ENCODE measurements at regions not wholly inside any gene's neighbourhood (a gene's known extent, or its start where the extent isn't known, plus 50 kb on each side); places are given as distances from the start of the nearest gene placed in this dataset.

GRCh38 chr18:51651761-51652160 lies 454.3 kb upstream of the MEX3C start:
- no peaks in the 10 kb centered on the region for H3K9me3 ChIP-seq (ENCODE audit: control insufficient read depth, insufficient read depth, low read length)
- no peak overlapping the region for H3K4me3 ChIP-seq (ENCODE audit: low read length)
- H3K4me2 ChIP-seq (ENCODE audit: low read length): no peak overlapping the region
- no peaks in the 10 kb centered on the region for H3F3A ChIP-seq (ENCODE audit: control insufficient read depth, insufficient read depth)
- H3K27ac ChIP-seq (ENCODE audit: low read depth, low read length): no peak overlapping the region
- H3K36me3 ChIP-seq (ENCODE audit: control insufficient read depth, low read length): no peaks in the 10 kb centered on the region
- H3K79me2 ChIP-seq (ENCODE audit: control insufficient read depth, low read length): no peaks in the 10 kb centered on the region
- no peaks in the 10 kb centered on the region for H3K4me1 ChIP-seq (ENCODE audit: control insufficient read depth, low read length)
- H3K27me3 ChIP-seq (ENCODE audit: control insufficient read depth, low read length): no peaks in the 10 kb centered on the region
- TF ChIP-seq CTCF (IDR thresholded peaks at IDR 0.05; ENCODE audit: low read depth, low read length, poor library complexity, severe bottlenecking): no peak
- H3K9me2 ChIP-seq (replicated peaks; ENCODE audit: control insufficient read depth, low read length): no peaks in the 10 kb centered on the region
- no peaks in the 10 kb centered on the region for H4K20me1 ChIP-seq (ENCODE audit: control insufficient read depth, insufficient read depth, low read depth, low read length)

- TF ChIP-seq EZH2phosphoT487 (IDR thresholded peaks at IDR 0.05; ENCODE audit: borderline replicate concordance, low read length): no peak
- TF ChIP-seq CTCF (IDR thresholded peaks at IDR 0.05; ENCODE audit: low read depth, low read length, poor library complexity, severe bottlenecking): no peak
- no peaks in the 10 kb centered on the region for H3K9me3 ChIP-seq (ENCODE audit: control insufficient read depth, insufficient read depth, low read length)
- H3K79me2 ChIP-seq (ENCODE audit: control insufficient read depth, low read length): no peaks in the 10 kb centered on the region
- H3F3A ChIP-seq (ENCODE audit: control insufficient read depth, insufficient read depth): no peaks in the 10 kb centered on the region
- H3K4me3 ChIP-seq (ENCODE audit: low read length): no peak overlapping the region
- H3K27me3 ChIP-seq (ENCODE audit: control insufficient read depth, low read length): no peaks in the 10 kb centered on the region
- no peak overlapping the region for H3K4me2 ChIP-seq (ENCODE audit: low read length)
- H4K20me1 ChIP-seq (ENCODE audit: control insufficient read depth, insufficient read depth, low read depth, low read length): no peaks in the 10 kb centered on the region
- H3K4me1 ChIP-seq (ENCODE audit: control insufficient read depth, low read length): no peaks in the 10 kb centered on the region
- H3K27ac ChIP-seq (ENCODE audit: low read depth, low read length): no peak overlapping the region
- H3K36me3 ChIP-seq (ENCODE audit: control insufficient read depth, low read length): no peaks in the 10 kb centered on the region
- no peaks in the 10 kb centered on the region for H3K9me2 ChIP-seq (replicated peaks; ENCODE audit: control insufficient read depth, low read length)
Observed at GRCh38 chr18:51653507-51654213, 456.2 kb upstream of the MEX3C start.

- H3K4me1 ChIP-seq (ENCODE audit: control insufficient read depth, low read length): no peaks in the 10 kb centered on the region
- H4K20me1 ChIP-seq (ENCODE audit: control insufficient read depth, insufficient read depth, low read depth, low read length): no peaks in the 10 kb centered on the region
- H3K36me3 ChIP-seq (ENCODE audit: control insufficient read depth, low read length): no peaks in the 10 kb centered on the region
- no peaks in the 10 kb centered on the region for H3K79me2 ChIP-seq (ENCODE audit: control insufficient read depth, low read length)
- H3K27ac ChIP-seq (ENCODE audit: low read depth, low read length): no peak overlapping the region
- no peaks in the 10 kb centered on the region for H3K27me3 ChIP-seq (ENCODE audit: control insufficient read depth, low read length)
- H3F3A ChIP-seq (ENCODE audit: control insufficient read depth, insufficient read depth): no peaks in the 10 kb centered on the region
- no peaks in the 10 kb centered on the region for H3K9me2 ChIP-seq (replicated peaks; ENCODE audit: control insufficient read depth, low read length)
- no peak overlapping the region for H3K4me3 ChIP-seq (ENCODE audit: low read length)
- no peak for TF ChIP-seq CTCF (IDR thresholded peaks at IDR 0.05; ENCODE audit: low read depth, low read length, poor library complexity, severe bottlenecking)
- TF ChIP-seq EZH2phosphoT487 (IDR thresholded peaks at IDR 0.05; ENCODE audit: borderline replicate concordance, low read length): no peak
- H3K9me3 ChIP-seq (ENCODE audit: control insufficient read depth, insufficient read depth, low read length): no peaks in the 10 kb centered on the region
- no peak overlapping the region for H3K4me2 ChIP-seq (ENCODE audit: low read length)
Observed at GRCh38 chr18:51654488-51655326, 457.2 kb upstream of the MEX3C start.

Measured in DOHH2 (cell line).